T-helper 1 cell treated with Interleukin-12 subunit alpha and Interleukin-12 subunit beta and Interleukin-4 antibody, amounts not matched to agents 30 μg/mL and 1 μg/mL, for 36 hours (primary cell): ENCODE measurements at regions not wholly inside any gene's neighbourhood (a gene's known extent, or its start where the extent isn't known, plus 50 kb on each side); places are given as distances from the start of the nearest gene placed in this dataset.

ENCODE experiments used
- H3K27ac Mint-ChIP-seq: one replicate; pipeline ENCODE4 v1.8.0; 2021; ENCODE audit warnings: mild to moderate bottlenecking, mixed read lengths
- H3K27me3 Mint-ChIP-seq: one replicate; pipeline ENCODE4 v1.8.0; 2021; ENCODE audit warnings: low read depth, mixed read lengths
- H3K36me3 Mint-ChIP-seq: one replicate; pipeline ENCODE4 v1.8.0; 2021; ENCODE audit warnings: low read depth, mixed read lengths
- H3K4me1 Mint-ChIP-seq: one replicate; pipeline ENCODE4 v1.8.0; 2021; ENCODE audit warnings: low read depth, mixed read lengths
- H3K4me3 Mint-ChIP-seq: one replicate; pipeline ENCODE4 v1.8.0; 2021; ENCODE audit warnings: mild to moderate bottlenecking, moderate library complexity, mixed read lengths
- H3K9me3 Mint-ChIP-seq: one replicate; pipeline ENCODE4 v1.8.0; 2021; ENCODE audit warnings: mixed read lengths

DNA sequence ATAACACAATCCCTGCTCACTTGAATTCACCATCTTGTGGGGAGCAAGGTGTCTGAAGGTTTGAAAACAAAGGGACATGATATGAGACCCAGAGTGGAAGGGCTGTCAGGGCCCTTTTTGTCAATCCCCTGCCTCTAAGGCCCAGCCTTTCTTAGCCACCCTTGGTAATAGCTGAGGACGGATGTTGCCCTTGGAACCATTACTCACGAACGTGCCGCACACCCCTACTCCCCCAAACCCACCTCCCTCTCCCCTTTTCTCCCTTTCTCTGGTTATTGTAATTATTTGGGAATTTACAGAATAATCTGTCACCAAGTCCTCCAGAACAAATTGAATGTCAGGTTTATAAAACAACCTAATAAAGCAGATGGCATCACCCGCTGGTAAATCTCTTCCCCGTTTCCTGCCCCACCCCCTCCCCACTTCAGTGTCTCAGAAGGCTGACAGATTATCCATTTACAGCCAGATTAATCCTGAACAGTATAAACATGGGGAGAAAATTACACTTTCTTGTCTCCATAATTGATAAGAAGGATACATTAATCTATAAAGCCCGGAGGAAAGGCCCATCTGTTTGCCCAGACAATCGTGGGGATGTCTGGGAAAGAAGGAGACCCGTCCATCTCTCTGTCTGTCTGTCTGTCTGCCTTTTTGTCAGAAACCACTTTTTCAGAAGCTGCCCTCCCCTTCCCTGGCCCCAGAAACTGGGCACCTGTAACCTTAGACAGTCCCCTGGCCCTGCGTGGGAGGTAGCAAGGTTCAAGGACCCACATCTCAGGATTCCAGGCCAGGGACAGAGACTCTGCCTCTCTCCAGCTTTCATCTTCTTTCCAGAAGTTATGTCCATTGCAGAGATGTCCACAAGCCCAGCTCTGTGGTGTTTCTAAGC lies 60.6 kb upstream of the CD34 start:
- peaks cover 53% of the 10 kb centered on the region for H3K27me3 Mint-ChIP-seq

GRCh38 chr1:207970329-207971233 lies 59.7 kb upstream of the CD34 start:
- H3K27ac Mint-ChIP-seq = no peak overlapping the region
- no peaks in the 10 kb centered on the region for H3K36me3 Mint-ChIP-seq
- no peak overlapping the region for H3K4me3 Mint-ChIP-seq
- no peaks in the 10 kb centered on the region for H3K4me1 Mint-ChIP-seq
- H3K27me3 Mint-ChIP-seq = peaks cover 52% of the 10 kb centered on the region
- no peaks in the 10 kb centered on the region for H3K9me3 Mint-ChIP-seq

More for the DNA sequence above, 60.6 kb upstream of the CD34 start:
- H3K27ac Mint-ChIP-seq = no peak overlapping the region
- no peaks in the 10 kb centered on the region for H3K9me3 Mint-ChIP-seq
- no peaks in the 10 kb centered on the region for H3K36me3 Mint-ChIP-seq
- no peaks in the 10 kb centered on the region for H3K4me1 Mint-ChIP-seq
- H3K4me3 Mint-ChIP-seq = no peak overlapping the region

DNA sequence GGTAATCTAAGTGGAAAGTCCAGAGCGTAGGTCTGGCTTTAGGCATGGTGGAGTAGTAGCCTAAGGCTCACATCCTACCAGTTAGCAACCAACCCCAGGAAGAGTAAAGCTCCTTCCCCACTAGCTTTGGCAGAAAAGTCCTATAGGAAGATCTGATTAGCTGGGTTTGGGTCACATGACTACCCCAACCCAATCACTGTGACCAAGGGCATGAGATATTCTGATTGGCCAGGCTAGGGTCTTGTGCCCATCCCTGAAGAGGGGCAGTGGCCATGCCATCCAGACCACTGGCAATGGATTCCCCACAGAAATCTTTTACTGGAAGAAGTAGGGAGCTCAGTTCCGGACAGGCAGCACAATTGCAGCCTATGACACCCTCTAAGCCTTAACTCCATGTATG lies 58.6 kb upstream of the CD34 start:
- Mint-ChIP-seq H3K9me3 (no peaks in the 10 kb centered on the region), H3K36me3 (no peaks in the 10 kb centered on the region), H3K27me3 (peaks cover 56% of the 10 kb centered on the region), H3K27ac (no peak overlapping the region), H3K4me3 (no peak overlapping the region), H3K4me1 (no peaks in the 10 kb centered on the region)

GRCh38 chr1:207968521-207969009 lies 57.6 kb upstream of the CD34 start:
- H3K27ac Mint-ChIP-seq = no peak overlapping the region
- no peaks in the 10 kb centered on the region for H3K9me3 Mint-ChIP-seq
- H3K27me3 Mint-ChIP-seq = peaks cover 53% of the 10 kb centered on the region
- H3K36me3 Mint-ChIP-seq = no peaks in the 10 kb centered on the region
- no peak overlapping the region for H3K4me3 Mint-ChIP-seq
- H3K4me1 Mint-ChIP-seq = peaks cover 4% of the 10 kb centered on the region

- Mint-ChIP-seq H3K4me1 (peaks cover 8% of the 10 kb centered on the region), H3K27ac (no peak overlapping the region), H3K36me3 (no peaks in the 10 kb centered on the region), H3K27me3 (peaks cover 47% of the 10 kb centered on the region), H3K9me3 (no peaks in the 10 kb centered on the region), H3K4me3 (no peak overlapping the region)
Measured at GRCh38 chr1:207967703-207968102, 56.8 kb upstream of the CD34 start.

DNA sequence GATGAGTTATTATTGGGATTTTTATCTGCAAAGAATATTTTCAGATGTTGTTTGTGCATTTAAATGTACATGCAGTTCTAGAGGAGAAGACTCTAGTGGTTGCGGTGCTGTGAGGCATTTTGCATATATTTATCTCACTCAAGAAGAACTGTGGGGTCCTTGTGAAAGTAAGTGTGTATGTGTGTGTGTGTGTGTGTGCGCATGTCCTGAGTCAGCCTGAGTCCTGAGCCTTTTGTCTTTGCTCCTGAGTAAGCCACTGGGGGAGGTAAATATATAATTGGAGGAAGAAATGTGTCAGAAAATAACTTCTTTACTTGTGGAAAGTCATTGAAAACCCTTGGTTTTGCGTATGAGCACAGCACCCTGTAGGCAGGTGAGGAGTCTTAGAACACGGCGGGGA lies 55.6 kb upstream of the CD34 start:
- H3K4me3 Mint-ChIP-seq = no peak overlapping the region
- H3K27ac Mint-ChIP-seq = no peak overlapping the region
- H3K9me3 Mint-ChIP-seq = no peaks in the 10 kb centered on the region
- H3K27me3 Mint-ChIP-seq = peaks cover 47% of the 10 kb centered on the region
- peaks cover 12% of the 10 kb centered on the region for H3K4me1 Mint-ChIP-seq
- H3K36me3 Mint-ChIP-seq = no peaks in the 10 kb centered on the region

- Mint-ChIP-seq H3K4me1 (peaks cover 12% of the 10 kb centered on the region), H3K9me3 (no peaks in the 10 kb centered on the region), H3K27ac (no peak overlapping the region), H3K4me3 (no peak overlapping the region), H3K27me3 (peaks cover 52% of the 10 kb centered on the region), H3K36me3 (no peaks in the 10 kb centered on the region)
Measured at GRCh38 chr1:207965392-207966387, 54.8 kb upstream of the CD34 start.

GRCh38 chr1:207964195-207964966 lies 53.5 kb upstream of the CD34 start:
- H3K4me3 Mint-ChIP-seq = peak overlapping the region; percentile 64
- H3K4me1 Mint-ChIP-seq = peaks cover 12% of the 10 kb centered on the region
- H3K27me3 Mint-ChIP-seq = peaks cover 60% of the 10 kb centered on the region
- H3K36me3 Mint-ChIP-seq = no peaks in the 10 kb centered on the region
- peak overlapping the region; percentile 34 for H3K27ac Mint-ChIP-seq
- H3K9me3 Mint-ChIP-seq = no peaks in the 10 kb centered on the region

DNA sequence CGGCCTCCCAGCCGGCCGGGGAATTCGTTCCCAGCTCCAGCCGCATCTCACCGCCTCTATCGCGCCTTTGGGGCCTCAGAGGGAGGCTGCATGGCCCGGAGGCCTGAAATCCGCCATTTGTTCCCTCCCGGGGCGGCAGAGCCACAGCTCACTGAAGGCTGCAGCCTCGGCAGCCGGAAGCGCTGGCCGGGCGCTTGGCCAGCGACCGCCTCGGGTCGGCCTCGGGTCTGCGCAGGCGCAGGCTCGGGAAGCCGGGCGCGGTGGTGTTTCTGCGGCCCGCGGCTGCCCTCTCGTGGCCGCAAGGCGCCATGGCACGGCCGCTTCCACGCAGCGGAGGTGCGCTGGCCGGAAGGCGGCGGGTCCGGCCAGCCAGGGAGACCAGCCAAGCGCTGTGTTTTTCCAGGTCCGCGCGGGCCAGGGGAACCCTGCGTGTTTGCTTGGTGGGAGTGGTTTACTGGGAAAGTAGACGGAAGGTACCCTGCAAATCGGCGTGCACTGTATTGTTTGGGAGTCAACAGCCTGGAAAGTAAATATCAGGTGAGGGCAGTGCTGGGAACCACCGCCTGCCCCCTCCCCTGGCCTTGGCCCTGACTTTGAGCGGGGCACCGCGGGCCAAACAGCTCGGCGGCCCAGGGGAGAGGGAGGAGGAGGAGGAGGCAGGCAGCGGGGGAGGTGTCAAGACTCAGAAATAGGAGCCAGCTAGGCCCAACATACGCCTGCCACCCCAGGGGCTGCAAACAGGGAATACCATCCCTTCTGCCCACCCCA lies 52.7 kb upstream of the CD34 start:
- Mint-ChIP-seq H3K4me1 (peaks cover 12% of the 10 kb centered on the region), H3K9me3 (no peaks in the 10 kb centered on the region), H3K27me3 (peaks cover 60% of the 10 kb centered on the region), H3K36me3 (no peaks in the 10 kb centered on the region), H3K4me3 (peak overlapping the region; percentile 71), H3K27ac (no peak overlapping the region)

GRCh38 chr1:207962716-207963426 lies 51.9 kb upstream of the CD34 start:
- Mint-ChIP-seq H3K36me3 (no peaks in the 10 kb centered on the region), H3K27me3 (peaks cover 68% of the 10 kb centered on the region), H3K4me3 (peak overlapping the region; percentile 71), H3K4me1 (peaks cover 12% of the 10 kb centered on the region), H3K9me3 (no peaks in the 10 kb centered on the region), H3K27ac (peak overlapping the region; percentile 42)
